ENCODE measurements at regions not wholly inside any gene's neighbourhood (a gene's known extent, or its start where the extent isn't known, plus 50 kb on each side); places are given as distances from the start of the nearest gene placed in this dataset.

- no peak overlapping the region for H3K27ac ChIP-seq
- H3K36me3 ChIP-seq = no peaks in the 10 kb centered on the region
- no peaks in the 10 kb centered on the region for H3K27me3 ChIP-seq (replicated peaks)
- DNase-seq (ENCODE audit: low read depth in 1 of 2, low spot score in 2 of 2) = no peak
- no peaks in the 10 kb centered on the region for H3K9me3 ChIP-seq (replicated peaks)
- H3K4me1 ChIP-seq (replicated peaks) = no peaks in the 10 kb centered on the region
- no peak overlapping the region for H3K4me3 ChIP-seq
Measured at GRCh38 chr9:1404940-1405339, 354.8 kb downstream of the DMRT2 start.

DNA sequence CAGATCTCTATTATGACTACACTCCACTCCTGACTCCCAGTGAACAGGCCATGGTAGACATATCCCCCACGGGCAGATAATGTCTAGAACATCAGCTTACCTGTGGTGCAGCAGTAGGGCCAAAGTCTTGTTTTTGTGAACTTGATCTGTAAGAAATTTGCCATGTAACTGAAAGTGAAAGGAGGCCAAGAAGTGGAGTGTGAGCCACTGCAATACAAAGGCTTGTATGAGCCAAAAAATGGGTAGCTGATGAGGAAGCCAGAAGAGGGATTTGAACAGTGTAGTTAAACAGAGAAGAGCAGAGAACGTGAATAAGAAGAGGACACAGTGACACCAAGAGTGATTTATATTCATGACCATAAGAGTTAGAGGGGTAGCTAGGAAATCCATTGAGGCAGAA lies 361.7 kb downstream of the DMRT2 start:
- no peaks in the 10 kb centered on the region for H3K9me3 ChIP-seq (replicated peaks)
- no peaks in the 10 kb centered on the region for H3K36me3 ChIP-seq
- no peaks in the 10 kb centered on the region for H3K4me1 ChIP-seq (replicated peaks)
- no peak overlapping the region for H3K27ac ChIP-seq
- H3K4me3 ChIP-seq = no peak overlapping the region
- no peaks in the 10 kb centered on the region for H3K27me3 ChIP-seq (replicated peaks)
- DNase-seq (ENCODE audit: low read depth in 1 of 2, low spot score in 2 of 2) = no peak

DNA sequence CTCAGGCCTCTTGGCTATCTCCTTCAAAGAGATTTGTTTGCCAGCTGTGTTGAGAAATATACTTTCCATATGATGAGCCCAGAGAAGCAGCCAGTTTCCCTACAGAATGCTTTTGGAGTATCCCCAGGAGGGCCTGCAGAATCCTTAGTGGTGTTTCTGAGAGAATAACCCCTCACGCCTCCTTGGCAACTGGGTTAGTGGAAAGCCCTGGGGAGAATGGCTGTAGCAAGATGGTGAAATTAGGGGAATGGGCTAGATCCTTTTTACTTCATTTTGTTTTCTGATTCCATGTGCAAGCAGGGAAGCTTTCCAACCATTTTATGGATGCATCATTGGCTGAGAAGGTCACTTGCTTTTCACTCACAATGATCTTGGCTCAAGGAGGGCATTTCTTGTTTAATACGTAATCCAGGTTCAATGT lies 364.6 kb downstream of the DMRT2 start:
- no peaks in the 10 kb centered on the region for H3K36me3 ChIP-seq
- no peaks in the 10 kb centered on the region for H3K9me3 ChIP-seq (replicated peaks)
- DNase-seq (ENCODE audit: low read depth in 1 of 2, low spot score in 2 of 2) = no peak
- H3K4me1 ChIP-seq (replicated peaks) = no peaks in the 10 kb centered on the region
- H3K4me3 ChIP-seq = no peak overlapping the region
- no peaks in the 10 kb centered on the region for H3K27me3 ChIP-seq (replicated peaks)
- H3K27ac ChIP-seq = no peak overlapping the region

DNA sequence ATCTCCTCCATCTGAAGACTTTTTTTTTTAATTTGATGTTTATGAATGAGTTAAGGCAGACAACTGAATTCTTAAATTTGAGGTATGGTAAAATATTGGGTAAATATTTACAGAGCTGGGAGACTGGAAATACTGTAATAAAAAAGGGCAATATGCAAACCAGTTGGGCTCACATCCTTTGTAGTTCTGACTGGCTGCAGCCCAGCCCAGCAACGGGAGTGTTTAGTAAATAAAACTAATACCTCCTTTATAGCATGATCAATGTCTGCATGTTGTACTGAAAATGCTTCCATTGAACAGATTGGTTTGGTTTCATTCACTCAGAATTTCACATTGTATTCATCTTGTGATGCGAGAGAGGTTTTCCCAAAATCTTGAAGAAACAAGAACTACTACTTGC lies 365.0 kb downstream of the DMRT2 start:
- no peak overlapping the region for H3K27ac ChIP-seq
- no peak for DNase-seq (ENCODE audit: low read depth in 1 of 2, low spot score in 2 of 2)
- no peaks in the 10 kb centered on the region for H3K4me1 ChIP-seq (replicated peaks)
- H3K27me3 ChIP-seq (replicated peaks) = no peaks in the 10 kb centered on the region
- no peak overlapping the region for H3K4me3 ChIP-seq
- H3K36me3 ChIP-seq = no peaks in the 10 kb centered on the region
- H3K9me3 ChIP-seq (replicated peaks) = no peaks in the 10 kb centered on the region

DNA sequence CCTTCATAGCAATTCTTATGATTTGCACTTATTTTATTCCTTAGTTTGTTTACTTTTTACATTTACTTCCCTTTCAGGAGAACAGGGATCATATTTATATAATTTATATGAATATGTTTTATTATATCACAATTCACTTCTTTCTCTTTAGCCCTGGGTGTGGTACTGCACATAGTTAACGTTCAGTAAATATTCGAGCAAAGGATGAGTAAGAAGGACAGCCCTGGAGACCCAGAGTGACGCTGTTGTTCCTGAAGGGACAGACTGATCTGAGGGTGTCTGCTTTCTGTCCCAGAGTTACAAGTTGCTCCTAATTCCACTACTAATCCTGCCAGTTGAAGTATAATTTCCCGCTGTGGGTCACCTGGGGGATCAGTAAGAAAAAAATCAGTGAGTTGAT lies 366.1 kb downstream of the DMRT2 start:
- H3K27ac ChIP-seq = no peak overlapping the region
- H3K4me1 ChIP-seq (replicated peaks) = no peaks in the 10 kb centered on the region
- H3K4me3 ChIP-seq = no peak overlapping the region
- no peak for DNase-seq (ENCODE audit: low read depth in 1 of 2, low spot score in 2 of 2)
- no peaks in the 10 kb centered on the region for H3K36me3 ChIP-seq
- H3K9me3 ChIP-seq (replicated peaks) = no peaks in the 10 kb centered on the region
- H3K27me3 ChIP-seq (replicated peaks) = no peaks in the 10 kb centered on the region

DNA sequence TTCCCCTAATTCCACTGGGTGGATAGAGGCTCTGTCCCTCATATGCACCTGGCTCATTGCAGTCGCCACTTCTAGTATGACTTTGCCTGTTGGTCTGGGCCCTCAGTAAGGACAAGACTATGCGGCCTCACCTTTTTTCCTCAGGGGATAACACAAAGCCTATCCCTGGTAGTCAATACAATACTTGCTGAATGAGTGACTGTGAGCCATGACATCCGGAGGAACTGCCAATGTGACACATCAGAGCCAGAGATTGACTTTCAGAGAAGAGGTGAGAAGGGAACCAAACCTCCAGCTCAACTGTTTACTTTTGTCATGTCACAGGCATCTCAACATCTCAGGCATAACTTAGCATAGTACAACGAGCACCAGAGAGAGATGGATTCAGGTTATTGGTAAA lies 371.3 kb downstream of the DMRT2 start:
- H3K27me3 ChIP-seq (replicated peaks) = no peaks in the 10 kb centered on the region
- H3K4me3 ChIP-seq = no peak overlapping the region
- H3K4me1 ChIP-seq (replicated peaks) = no peaks in the 10 kb centered on the region
- H3K36me3 ChIP-seq = no peaks in the 10 kb centered on the region
- no peaks in the 10 kb centered on the region for H3K9me3 ChIP-seq (replicated peaks)
- DNase-seq (ENCODE audit: low read depth in 1 of 2, low spot score in 2 of 2) = no peak
- no peak overlapping the region for H3K27ac ChIP-seq

- Histone ChIP-seq H3K27me3 (replicated peaks) (no peaks in the 10 kb centered on the region), H3K4me3 (no peak overlapping the region), H3K27ac (no peak overlapping the region), H3K9me3 (replicated peaks) (no peaks in the 10 kb centered on the region), H3K36me3 (no peaks in the 10 kb centered on the region), H3K4me1 (replicated peaks) (no peaks in the 10 kb centered on the region)
- no peak for DNase-seq (ENCODE audit: low read depth in 1 of 2, low spot score in 2 of 2)
Measured at GRCh38 chr9:1427875-1428274, 377.7 kb downstream of the DMRT2 start.

DNA sequence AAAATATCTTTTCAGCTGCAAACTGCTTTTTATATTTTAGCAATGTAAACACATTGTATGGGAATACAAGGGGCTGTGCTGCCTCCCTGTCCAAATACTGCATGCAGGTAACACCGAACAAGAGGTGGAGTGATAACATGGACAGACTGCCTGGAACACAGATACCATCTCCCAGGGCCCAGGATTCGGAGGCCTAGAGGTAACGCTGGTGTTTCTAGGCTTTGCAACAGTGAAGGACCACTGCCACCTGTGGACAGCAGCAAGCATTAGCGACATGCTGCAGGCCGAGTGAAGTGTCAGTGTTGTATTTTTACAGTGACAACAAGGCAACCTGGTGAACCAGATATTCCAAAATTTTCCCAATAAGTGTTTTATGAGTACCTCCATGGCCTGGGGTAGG lies 379.1 kb downstream of the DMRT2 start:
- Histone ChIP-seq H3K4me3 (no peak overlapping the region), H3K9me3 (replicated peaks) (no peaks in the 10 kb centered on the region), H3K4me1 (replicated peaks) (no peaks in the 10 kb centered on the region), H3K27me3 (replicated peaks) (no peaks in the 10 kb centered on the region), H3K27ac (no peak overlapping the region), H3K36me3 (no peaks in the 10 kb centered on the region)
- DNase-seq (ENCODE audit: low read depth in 1 of 2, low spot score in 2 of 2) = no peak

GRCh38 chr9:1431461-1431860 lies 381.3 kb downstream of the DMRT2 start:
- Histone ChIP-seq H3K4me3 (no peak overlapping the region), H3K4me1 (replicated peaks) (no peaks in the 10 kb centered on the region), H3K36me3 (no peaks in the 10 kb centered on the region), H3K27me3 (replicated peaks) (no peaks in the 10 kb centered on the region), H3K27ac (no peak overlapping the region), H3K9me3 (replicated peaks) (no peaks in the 10 kb centered on the region)
- DNase-seq (ENCODE audit: low read depth in 1 of 2, low spot score in 2 of 2) = no peak

- DNase-seq (ENCODE audit: low read depth in 1 of 2, low spot score in 2 of 2) = no peak
- Histone ChIP-seq H3K36me3 (no peaks in the 10 kb centered on the region), H3K4me1 (replicated peaks) (no peaks in the 10 kb centered on the region), H3K27ac (no peak overlapping the region), H3K27me3 (replicated peaks) (no peaks in the 10 kb centered on the region), H3K4me3 (no peak overlapping the region), H3K9me3 (replicated peaks) (no peaks in the 10 kb centered on the region)
Measured at GRCh38 chr9:1434052-1434767, 384.1 kb downstream of the DMRT2 start.

DNA sequence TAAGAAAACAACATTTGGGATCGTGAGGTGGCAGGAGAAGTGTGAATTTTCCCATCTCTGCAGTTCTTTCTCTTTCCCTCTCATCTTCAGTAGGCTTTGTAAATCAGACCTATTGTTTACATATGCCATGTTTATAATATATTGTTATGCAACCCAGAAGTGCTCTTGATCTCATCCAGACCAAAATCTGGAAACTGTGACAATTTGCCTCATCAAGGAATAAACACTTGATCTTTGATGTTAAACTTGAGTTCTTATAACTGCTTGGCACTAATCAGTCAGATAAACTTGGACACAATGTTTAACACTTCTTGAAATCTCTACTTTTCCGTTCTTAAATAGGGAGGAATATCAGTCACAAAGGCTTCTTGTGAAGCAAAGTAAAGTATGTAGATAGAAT lies 384.7 kb downstream of the DMRT2 start:
- no peaks in the 10 kb centered on the region for H3K4me1 ChIP-seq (replicated peaks)
- no peak for DNase-seq (ENCODE audit: low read depth in 1 of 2, low spot score in 2 of 2)
- no peak overlapping the region for H3K27ac ChIP-seq
- H3K4me3 ChIP-seq = no peak overlapping the region
- no peaks in the 10 kb centered on the region for H3K9me3 ChIP-seq (replicated peaks)
- H3K36me3 ChIP-seq = no peaks in the 10 kb centered on the region
- no peaks in the 10 kb centered on the region for H3K27me3 ChIP-seq (replicated peaks)

DNA sequence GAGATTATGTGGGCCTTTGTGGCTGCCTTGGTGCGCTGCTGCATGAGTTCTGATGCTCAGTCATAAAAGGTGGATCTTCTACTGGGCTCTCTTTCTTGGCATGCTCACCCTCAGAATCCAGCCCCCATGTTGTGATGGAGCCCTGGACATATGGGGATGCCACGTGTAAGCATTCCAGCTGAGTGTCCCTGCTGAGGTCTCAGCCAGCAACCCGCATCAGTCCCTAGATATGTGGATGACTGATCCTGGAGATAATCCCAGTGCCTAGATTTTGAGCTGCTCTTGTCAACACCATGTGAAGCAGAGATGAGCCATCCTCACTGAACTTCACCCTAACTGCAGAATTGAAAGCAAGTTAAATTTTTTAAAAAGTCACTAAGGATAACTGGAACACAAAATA lies 390.1 kb downstream of the DMRT2 start:
- DNase-seq (ENCODE audit: low read depth in 1 of 2, low spot score in 2 of 2) = no peak
- Histone ChIP-seq H3K36me3 (no peaks in the 10 kb centered on the region), H3K27me3 (replicated peaks) (no peaks in the 10 kb centered on the region), H3K4me1 (replicated peaks) (no peaks in the 10 kb centered on the region), H3K27ac (no peak overlapping the region), H3K4me3 (no peak overlapping the region), H3K9me3 (replicated peaks) (no peaks in the 10 kb centered on the region)

- H3K36me3 ChIP-seq = no peaks in the 10 kb centered on the region
- H3K4me3 ChIP-seq = no peak overlapping the region
- no peak overlapping the region for H3K27ac ChIP-seq
- no peaks in the 10 kb centered on the region for H3K27me3 ChIP-seq (replicated peaks)
- no peak for DNase-seq (ENCODE audit: low read depth in 1 of 2, low spot score in 2 of 2)
- no peaks in the 10 kb centered on the region for H3K4me1 ChIP-seq (replicated peaks)
- H3K9me3 ChIP-seq (replicated peaks) = no peaks in the 10 kb centered on the region
Measured at GRCh38 chr9:1442105-1442504, 391.9 kb downstream of the DMRT2 start.

DNA sequence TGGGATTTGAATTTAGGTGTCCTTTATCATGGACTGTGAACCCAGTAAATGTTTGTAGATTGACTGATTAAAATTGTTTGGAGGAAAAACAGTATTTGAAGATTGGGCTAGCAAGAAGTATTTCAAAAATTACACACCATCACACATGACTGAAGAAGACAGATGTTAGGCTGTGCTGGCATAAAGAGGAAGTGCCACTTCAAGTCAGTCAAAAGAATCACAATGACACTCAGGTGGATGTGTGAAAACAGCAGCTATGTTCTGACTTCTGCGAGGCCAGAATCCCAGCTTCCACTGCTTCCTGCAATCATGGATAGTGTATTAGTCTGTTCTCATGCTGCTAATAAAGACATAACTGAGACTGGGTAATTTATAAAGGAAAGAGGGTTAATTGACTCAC lies 393.3 kb downstream of the DMRT2 start:
- no peak overlapping the region for H3K4me3 ChIP-seq
- no peak for DNase-seq (ENCODE audit: low read depth in 1 of 2, low spot score in 2 of 2)
- H3K27me3 ChIP-seq (replicated peaks) = no peaks in the 10 kb centered on the region
- H3K4me1 ChIP-seq (replicated peaks) = no peaks in the 10 kb centered on the region
- no peaks in the 10 kb centered on the region for H3K9me3 ChIP-seq (replicated peaks)
- H3K36me3 ChIP-seq = no peaks in the 10 kb centered on the region
- no peak overlapping the region for H3K27ac ChIP-seq

DNA sequence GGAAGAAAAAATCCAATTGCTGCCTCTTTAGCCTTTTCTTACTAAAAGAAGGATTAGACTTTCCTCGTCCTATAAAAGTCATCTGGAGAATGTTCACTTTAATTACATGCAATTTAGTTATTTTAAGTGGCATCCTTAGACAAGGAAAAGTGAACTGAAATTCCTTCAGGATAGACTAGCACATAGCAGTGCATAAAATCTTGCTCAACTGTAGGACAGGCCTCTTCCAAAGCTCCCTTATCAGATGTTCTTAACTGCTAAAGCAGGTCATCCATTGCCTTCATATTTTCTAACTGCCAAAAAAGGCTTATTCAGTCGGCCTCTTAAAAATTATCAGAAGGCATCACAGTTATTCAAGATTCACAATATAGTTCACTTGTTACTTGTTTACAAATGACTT lies 396.5 kb downstream of the DMRT2 start:
- DNase-seq (ENCODE audit: low read depth in 1 of 2, low spot score in 2 of 2) = no peak
- H3K27ac ChIP-seq = no peak overlapping the region
- H3K36me3 ChIP-seq = no peaks in the 10 kb centered on the region
- H3K4me1 ChIP-seq (replicated peaks) = no peaks in the 10 kb centered on the region
- no peaks in the 10 kb centered on the region for H3K27me3 ChIP-seq (replicated peaks)
- no peak overlapping the region for H3K4me3 ChIP-seq
- no peaks in the 10 kb centered on the region for H3K9me3 ChIP-seq (replicated peaks)

Data from SJSA1 (cell line).